Left cardiac atrium (tissue), 4 donors: ENCODE measurements at regions not wholly inside any gene's neighbourhood (a gene's known extent, or its start where the extent isn't known, plus 50 kb on each side); places are given as distances from the start of the nearest gene placed in this dataset.
"Not testable (repeated sequence)": the region's sequence is repeated elsewhere in the genome, so short reads cannot be mapped to it uniquely, and the experiment has no call there.

Experiments used
- ATAC-seq, 2 donors: fragments of 200-7000 bp; cut with Tn5 transposase; one replicate each; pipeline ENCODE4 v1.9.1; 2020; ENCODE audit warnings: mild to moderate bottlenecking in 2 of 2, moderate library complexity in 2 of 2
- DNase-seq: peaks from one replicate; pipeline ENCODE4 v3.0.0-alpha.2; 2020
- intact Hi-C, 2 donors: fragments of 100-400 bp; cut with DNase I; formaldehyde crosslinking; loops; one replicate each; pipeline versions ENCODE4 v1.14.1 to v1.15.1; 2022 to 2023
- donor health status: DM: no; HTN: yes; CAD: no.
- donor health status: DM: no; HTN: yes; CAD: no; lungs with severe emphysema.
- donor health status: DM: yes; HTN: yes; CAD: no.
- donor health status: Dilated cardiomyopathy.

GRCh38 chrX:110966839-110967238 lies 129.2 kb upstream of the PAK3 start:
- peak in 1 of 2 donors; percentile 15 for ATAC-seq
- intact Hi-C loops: no loop called here
- no peak for DNase-seq

GRCh38 chrX:110966091-110966454 lies 129.9 kb upstream of the PAK3 start:
- DNase-seq: no peak
- intact Hi-C loops: no loop called here
- no peak for ATAC-seq

- ATAC-seq (no peak), DNase-seq (no peak)
- intact Hi-C loops: no loop called here
Observed at GRCh38 chrX:110965409-110966090, 130.4 kb upstream of the PAK3 start.

GRCh38 chrX:110964786-110965185 lies 131.2 kb upstream of the PAK3 start:
- ATAC-seq (no peak), DNase-seq (no peak)
- intact Hi-C loops: no loop called here

- ATAC-seq (no peak), DNase-seq (no peak)
- intact Hi-C loops: no loop called here
Observed at GRCh38 chrX:110962451-110962850, 133.5 kb upstream of the PAK3 start.

GRCh38 chrX:110955706-110956105 lies 140.3 kb upstream of the PAK3 start:
- DNase-seq (no peak), ATAC-seq (no peak)
- intact Hi-C loops: no loop called here

- intact Hi-C loops: no loop called here
- ATAC-seq (no peak), DNase-seq (no peak)
Observed at GRCh38 chrX:110954428-110955100, 141.4 kb upstream of the PAK3 start.

- intact Hi-C loops: no loop called here
- no peak for DNase-seq
- no peak for ATAC-seq
Observed at GRCh38 chrX:110951472-110952269, 144.3 kb upstream of the PAK3 start.

GRCh38 chrX:110944751-110945675 lies 149.4 kb upstream of the CHRDL1 start:
- intact Hi-C loops: no loop called here

GRCh38 chrX:110944311-110944750 lies 148.7 kb upstream of the CHRDL1 start:
- no peak for ATAC-seq
- intact Hi-C loops: no loop called here
- DNase-seq: no peak

More at GRCh38 chrX:110944751-110945675, 149.4 kb upstream of the CHRDL1 start:
- no peak for DNase-seq
- no peak for ATAC-seq

GRCh38 chrX:110941906-110942305 lies 146.3 kb upstream of the CHRDL1 start:
- intact Hi-C loops: no loop called here
- ATAC-seq (no peak), DNase-seq (no peak)

GRCh38 chrX:110938977-110939732 lies 143.5 kb upstream of the CHRDL1 start:
- intact Hi-C loops: no loop called here
- no peak for DNase-seq
- ATAC-seq: no peak

GRCh38 chrX:110924871-110925270 lies 129.3 kb upstream of the CHRDL1 start:
- intact Hi-C loops: no loop called here
- no peak for ATAC-seq
- no peak for DNase-seq

- ATAC-seq (no peak), DNase-seq (no peak)
- intact Hi-C loops: no loop called here
Observed at GRCh38 chrX:110920991-110921390, 125.4 kb upstream of the CHRDL1 start.

GRCh38 chrX:110915570-110915969 lies 120.0 kb upstream of the CHRDL1 start:
- DNase-seq: no peak
- no peak for ATAC-seq
- intact Hi-C loops: no loop called here

GRCh38 chrX:110915111-110915510 lies 119.5 kb upstream of the CHRDL1 start:
- intact Hi-C loops: no loop called here
- ATAC-seq (peak in 1 of 2 donors; percentile 68), DNase-seq (no peak)

- ATAC-seq (no peak), DNase-seq (no peak)
- intact Hi-C loops: no loop called here
Observed at GRCh38 chrX:110914281-110914680, 118.7 kb upstream of the CHRDL1 start.

- ATAC-seq, intact Hi-C loops, DNase-seq: not testable (repeated sequence)
Observed at GRCh38 chrX:110904747-110905146, 109.1 kb upstream of the CHRDL1 start.
